HG03442 (cell line): ENCODE measurements at regions not wholly inside any gene's neighbourhood (a gene's known extent, or its start where the extent isn't known, plus 50 kb on each side); places are given as distances from the start of the nearest gene placed in this dataset.
"Not testable (repeated sequence)": the region's sequence is repeated elsewhere in the genome, so short reads cannot be mapped to it uniquely, and the experiment has no call there.

Experiments
- ATAC-seq: cut with Tn5 transposase; IDR thresholded peaks from one replicate; pipeline ENCODE4 v1.9.1; 2021; ENCODE audit warnings: mild to moderate bottlenecking, moderate library complexity; ENCODE audit not compliant: unreplicated experiment

GRCh38 chr2:144027593-144027992, 492.3 kb downstream of the ZEB2 start:
- no peak for ATAC-seq

DNA sequence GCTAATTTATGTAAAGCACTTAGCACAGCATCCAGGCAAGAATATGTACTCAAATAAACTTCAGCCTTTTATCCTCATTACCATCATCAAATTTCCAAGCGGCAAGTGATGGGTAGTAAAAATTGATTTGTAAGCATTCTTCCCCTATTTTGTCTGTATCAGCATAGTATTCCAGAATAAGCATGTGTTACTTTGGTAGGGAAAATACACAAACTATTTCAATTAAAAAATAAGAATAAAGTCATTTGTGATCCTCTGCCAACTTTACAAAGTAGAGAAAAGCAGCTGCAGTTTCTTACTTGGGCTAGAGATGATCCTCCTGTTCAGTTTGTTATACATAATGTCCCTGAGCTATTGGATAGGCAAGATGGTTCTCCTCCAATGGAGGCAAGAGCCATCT, 493.2 kb downstream of the ZEB2 start:
- no peak for ATAC-seq

GRCh38 chr2:144020047-144020446, 499.9 kb downstream of the ZEB2 start:
- ATAC-seq, result no peak

DNA sequence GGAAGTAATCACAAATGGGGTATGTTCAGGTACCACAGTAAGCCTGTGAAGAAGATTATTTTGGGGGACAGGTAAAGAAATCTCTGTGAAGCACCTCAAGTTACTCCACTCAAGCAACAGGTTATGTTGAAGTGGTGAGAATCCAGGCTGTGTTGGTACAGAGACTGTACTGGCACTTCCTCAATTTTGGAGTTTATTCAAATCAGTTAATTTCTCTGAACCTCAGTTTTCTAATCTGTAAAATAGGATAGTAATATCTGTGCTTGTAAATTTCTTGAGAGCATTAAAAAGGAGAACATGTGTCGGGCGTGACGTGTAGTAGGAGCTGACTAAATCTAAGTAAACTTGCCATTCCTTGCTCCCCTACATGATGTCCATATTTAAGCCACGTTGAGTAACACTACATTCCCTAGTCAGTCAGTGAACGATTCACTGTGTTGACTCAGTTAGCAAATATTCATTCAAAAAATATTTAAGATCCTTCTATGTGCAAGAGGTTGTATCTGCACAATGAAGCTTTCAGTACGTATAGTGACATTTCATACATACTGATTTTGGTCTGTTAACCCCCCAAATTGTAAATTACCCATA, 504.2 kb downstream of the ZEB2 start:
- no peak for ATAC-seq

- no peak for ATAC-seq
Measured at GRCh38 chr2:144015036-144015435, 504.9 kb downstream of the ZEB2 start.

- no peak for ATAC-seq
Measured at GRCh38 chr2:144014103-144014502, 505.8 kb downstream of the ZEB2 start.

GRCh38 chr2:144012304-144012703, 507.6 kb downstream of the ZEB2 start:
- ATAC-seq, result no peak

DNA sequence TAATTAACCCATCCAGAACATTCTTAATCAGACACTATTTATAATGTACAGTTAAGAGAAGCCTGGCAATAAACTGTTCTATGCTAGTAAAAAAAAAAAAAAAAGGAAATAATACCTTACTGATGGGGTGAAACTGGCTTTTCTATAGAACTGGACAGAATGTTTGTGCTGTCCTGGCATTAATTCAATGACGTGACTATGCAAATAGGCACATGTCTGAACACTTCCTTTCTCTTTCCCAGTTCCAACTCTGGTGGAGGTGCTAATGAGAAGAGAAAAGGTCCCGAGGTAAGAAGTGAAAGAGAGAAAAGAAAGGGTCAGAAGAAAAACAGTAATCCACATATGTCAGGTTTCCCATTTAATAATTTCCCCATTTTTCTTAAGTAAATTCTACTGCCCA, 508.4 kb downstream of the ZEB2 start:
- ATAC-seq, result peak; percentile 44

GRCh38 chr2:144011098-144011497, 508.8 kb downstream of the ZEB2 start:
- ATAC-seq, result peak; percentile 34

- ATAC-seq, result no peak
Measured at GRCh38 chr2:144010096-144010836, 509.7 kb downstream of the ZEB2 start.

DNA sequence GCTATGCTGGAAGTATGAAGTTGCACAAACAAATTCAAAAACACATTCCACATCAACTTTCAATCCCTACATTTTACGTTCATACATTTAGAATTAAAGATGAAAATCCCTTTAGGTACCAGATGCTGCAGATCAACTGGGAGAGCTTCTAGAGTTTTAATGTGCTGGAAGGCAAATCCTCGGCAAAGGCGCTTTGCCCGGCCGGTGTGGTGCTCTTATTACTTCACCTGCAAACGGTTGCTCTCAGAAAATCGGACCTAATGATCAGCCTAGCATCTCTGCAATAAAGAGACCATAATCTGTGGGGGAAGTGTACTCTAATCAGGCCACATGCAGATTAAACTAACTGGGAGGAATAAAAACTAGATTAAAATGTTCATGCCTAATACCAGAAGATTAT, 513.8 kb downstream of the ZEB2 start:
- ATAC-seq, result no peak

DNA sequence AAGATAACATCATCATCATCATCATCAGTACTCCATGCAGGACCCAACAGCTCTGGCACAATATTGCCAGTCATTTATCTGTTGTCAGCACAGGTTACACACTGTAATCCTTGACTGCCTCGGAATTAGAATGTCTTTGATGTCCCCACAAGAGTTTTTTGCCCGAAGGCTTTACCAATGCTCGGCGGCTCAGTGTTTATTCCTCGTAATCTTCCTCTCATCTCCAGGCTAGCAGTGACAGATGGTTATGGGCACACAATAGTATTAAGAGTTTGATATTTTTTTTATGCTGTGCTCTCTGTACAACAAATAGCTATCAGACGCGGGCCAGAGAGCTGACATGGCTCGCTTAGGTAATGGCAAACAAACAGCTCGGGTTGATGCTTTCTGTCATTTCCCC, 515.2 kb downstream of the ZEB2 start:
- no peak for ATAC-seq

DNA sequence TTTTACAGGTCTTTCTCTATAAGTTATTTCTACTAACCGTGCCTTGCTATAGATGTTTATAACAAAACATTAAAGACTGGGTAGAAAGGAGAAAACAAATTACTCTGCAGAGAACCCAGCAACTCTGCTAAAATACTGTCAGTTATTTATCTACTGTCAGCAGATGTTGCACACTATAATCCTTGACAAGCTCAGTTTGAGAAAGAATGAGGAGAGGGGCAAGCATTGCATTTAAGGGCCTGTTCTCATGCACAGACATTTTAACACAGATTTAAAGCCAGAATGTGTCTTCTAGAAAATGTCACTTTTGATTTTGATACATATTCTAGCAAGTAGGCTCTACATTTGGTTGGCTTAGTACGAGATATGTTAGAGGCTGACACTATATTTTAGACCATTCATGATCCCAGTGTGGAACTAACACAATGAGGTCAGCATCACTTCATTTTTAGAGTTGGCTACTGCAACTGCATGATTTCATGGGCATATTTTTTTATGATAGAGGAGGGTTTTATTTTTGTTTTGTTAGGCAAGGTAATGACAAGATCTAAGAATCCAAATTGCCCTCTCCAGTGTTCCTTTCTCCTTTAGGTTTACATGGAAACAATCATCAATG, 516.4 kb downstream of the ZEB2 start:
- no peak for ATAC-seq

- no peak for ATAC-seq
Measured at GRCh38 chr2:143996974-143997373, 522.9 kb downstream of the ZEB2 start.

GRCh38 chr2:143994961-143995360, 525.0 kb downstream of the ZEB2 start:
- ATAC-seq, result no peak

- ATAC-seq, result not testable (repeated sequence)
Measured at GRCh38 chr2:143991596-143991995, 528.3 kb downstream of the ZEB2 start.

- no peak for ATAC-seq
Measured at GRCh38 chr2:143988082-143988481, 531.8 kb downstream of the ZEB2 start.

DNA sequence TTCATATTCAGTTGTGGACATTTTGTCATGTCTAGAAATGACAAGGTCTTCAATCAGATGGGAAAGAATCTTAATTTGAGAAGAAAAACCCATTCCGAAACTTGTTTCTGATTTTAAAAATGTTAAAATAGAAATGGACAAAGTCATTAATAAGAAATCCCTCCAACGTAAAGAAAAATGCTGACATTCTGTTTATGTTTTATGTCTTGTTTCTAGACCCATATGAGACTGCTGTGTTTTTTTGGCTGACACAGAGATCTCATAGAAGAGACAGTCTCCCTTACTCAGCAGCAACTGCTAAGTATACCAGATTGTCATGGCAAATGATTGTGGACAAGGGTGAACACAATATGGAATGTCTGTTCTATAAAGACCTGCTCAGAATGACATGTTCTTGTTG, 538.5 kb downstream of the ZEB2 start:
- no peak for ATAC-seq

GRCh38 chr2:143977356-143977755, 542.6 kb downstream of the ZEB2 start:
- ATAC-seq, result no peak

GRCh38 chr2:143975216-143975615, 544.7 kb downstream of the ZEB2 start:
- no peak for ATAC-seq

DNA sequence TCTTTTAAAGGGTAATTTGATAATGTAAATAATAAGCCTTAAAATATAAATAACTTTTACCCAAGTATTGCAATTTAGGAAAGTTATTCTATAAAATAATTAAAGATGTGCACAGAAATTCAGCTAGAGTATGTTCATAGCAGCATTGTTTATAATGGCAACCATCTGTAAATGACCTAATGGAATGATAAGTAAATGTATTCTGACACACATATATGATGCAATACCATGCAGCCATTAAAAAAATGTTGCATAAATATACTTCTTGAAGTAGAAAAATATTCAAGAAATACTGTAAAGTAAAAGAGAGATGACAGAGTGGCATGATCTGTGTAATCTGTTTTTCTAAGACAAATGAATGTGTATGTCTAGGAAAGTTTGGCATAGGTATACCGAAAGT, 545.7 kb downstream of the ZEB2 start:
- no peak for ATAC-seq

GRCh38 chr2:143968860-143969259, 551.1 kb downstream of the ZEB2 start:
- ATAC-seq, result no peak
